ENCODE measurements at regions not wholly inside any gene's neighbourhood (a gene's known extent, or its start where the extent isn't known, plus 50 kb on each side); places are given as distances from the start of the nearest gene placed in this dataset.

DNA sequence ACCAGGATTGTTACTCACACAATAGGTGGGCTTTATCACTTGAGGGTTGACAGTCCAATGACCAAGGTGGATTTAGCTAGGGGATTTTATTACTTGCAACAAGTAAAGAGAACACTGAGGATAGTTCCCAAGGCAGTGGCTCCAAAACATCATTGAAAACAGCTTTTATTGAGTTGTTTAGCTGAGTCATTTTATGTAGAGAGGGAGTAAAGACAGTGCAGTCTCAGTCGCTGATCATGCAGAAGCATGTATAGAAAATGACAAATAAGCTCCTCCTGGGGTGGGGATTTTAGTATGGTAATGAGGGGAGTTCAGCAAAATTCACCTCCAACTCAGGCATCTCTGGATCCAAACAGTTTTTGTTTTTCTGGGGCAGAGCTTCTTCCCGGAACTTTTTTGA is 163.0 kb upstream of the CCDC179 start:
- DNase-seq (ENCODE audit: low read depth in 1 of 2, low spot score in 1 of 2) = no peak
- TF ChIP-seq, protein P1, sequence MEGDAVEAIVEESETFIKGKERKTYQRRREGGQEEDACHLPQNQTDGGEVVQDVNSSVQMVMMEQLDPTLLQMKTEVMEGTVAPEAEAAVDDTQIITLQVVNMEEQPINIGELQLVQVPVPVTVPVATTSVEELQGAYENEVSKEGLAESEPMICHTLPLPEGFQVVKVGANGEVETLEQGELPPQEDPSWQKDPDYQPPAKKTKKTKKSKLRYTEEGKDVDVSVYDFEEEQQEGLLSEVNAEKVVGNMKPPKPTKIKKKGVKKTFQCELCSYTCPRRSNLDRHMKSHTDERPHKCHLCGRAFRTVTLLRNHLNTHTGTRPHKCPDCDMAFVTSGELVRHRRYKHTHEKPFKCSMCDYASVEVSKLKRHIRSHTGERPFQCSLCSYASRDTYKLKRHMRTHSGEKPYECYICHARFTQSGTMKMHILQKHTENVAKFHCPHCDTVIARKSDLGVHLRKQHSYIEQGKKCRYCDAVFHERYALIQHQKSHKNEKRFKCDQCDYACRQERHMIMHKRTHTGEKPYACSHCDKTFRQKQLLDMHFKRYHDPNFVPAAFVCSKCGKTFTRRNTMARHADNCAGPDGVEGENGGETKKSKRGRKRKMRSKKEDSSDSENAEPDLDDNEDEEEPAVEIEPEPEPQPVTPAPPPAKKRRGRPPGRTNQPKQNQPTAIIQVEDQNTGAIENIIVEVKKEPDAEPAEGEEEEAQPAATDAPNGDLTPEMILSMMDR (IDR thresholded peaks at IDR 0.05; ENCODE audit: low read depth, low read length) = no peak
- Histone ChIP-seq H3K27ac (no peak overlapping the region), H3K36me3 (no peaks in the 10 kb centered on the region), H3K9me3 (ENCODE audit: low read depth) (no peaks in the 10 kb centered on the region), H3K4me3 (no peak overlapping the region), H3K4me1 (ENCODE audit: low read depth) (no peaks in the 10 kb centered on the region), H3K27me3 (no peaks in the 10 kb centered on the region)

DNA sequence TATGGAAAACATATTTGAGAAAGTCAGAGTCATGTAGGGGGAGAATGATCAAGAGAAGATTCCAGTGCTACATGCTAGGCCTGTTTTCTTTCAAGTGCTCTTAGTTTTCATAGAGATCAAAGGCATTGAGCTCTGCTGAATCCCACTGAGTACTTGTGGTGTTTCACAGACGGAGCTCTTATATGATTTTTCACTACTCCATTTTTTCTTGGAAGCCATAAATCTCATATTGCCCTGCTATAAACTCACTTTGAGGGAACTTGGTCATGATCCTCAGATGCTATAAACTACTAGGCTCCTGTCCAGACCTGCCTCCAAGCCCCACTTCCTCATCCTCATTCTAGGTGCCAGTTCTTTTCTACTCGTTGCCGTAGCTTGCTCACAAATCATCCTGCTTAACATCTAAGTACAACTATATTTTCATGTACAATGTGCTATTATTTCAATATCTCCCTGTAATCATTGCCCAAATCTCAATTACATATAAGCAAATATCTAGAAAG is 180.8 kb upstream of the CCDC179 start:
- Histone ChIP-seq H3K27ac (no peak overlapping the region), H3K36me3 (no peaks in the 10 kb centered on the region), H3K4me1 (ENCODE audit: low read depth) (no peaks in the 10 kb centered on the region), H3K4me3 (no peak overlapping the region), H3K27me3 (no peaks in the 10 kb centered on the region), H3K9me3 (ENCODE audit: low read depth) (no peaks in the 10 kb centered on the region)
- TF ChIP-seq, protein P1 (IDR thresholded peaks at IDR 0.05; ENCODE audit: low read depth, low read length) = no peak
- peak in 1 of 2 donors; percentile 15 for DNase-seq (ENCODE audit: low read depth in 1 of 2, low spot score in 1 of 2)

DNA sequence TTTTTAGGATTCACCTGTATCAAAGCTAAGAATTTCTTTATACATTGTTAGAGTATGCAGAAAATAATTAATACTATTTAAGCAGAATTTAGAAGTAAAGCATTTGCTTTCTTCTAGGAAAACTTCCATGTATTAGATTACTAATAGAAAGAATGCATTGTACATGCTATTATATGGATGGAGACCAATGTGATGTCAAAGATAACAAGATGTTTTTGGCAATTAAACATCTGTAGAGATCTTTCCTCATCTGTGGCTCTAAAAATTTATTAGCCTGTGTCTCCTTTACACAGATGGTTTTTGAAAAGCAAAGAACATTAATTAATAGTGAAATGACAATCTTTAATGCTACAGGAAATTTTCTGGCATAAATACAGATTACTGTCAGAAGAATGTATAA is 198.4 kb upstream of the CCDC179 start:
- Histone ChIP-seq H3K9me3 (ENCODE audit: low read depth) (no peaks in the 10 kb centered on the region), H3K4me1 (ENCODE audit: low read depth) (no peaks in the 10 kb centered on the region), H3K27me3 (no peaks in the 10 kb centered on the region), H3K27ac (no peak overlapping the region), H3K36me3 (no peaks in the 10 kb centered on the region), H3K4me3 (no peak overlapping the region)
- no peak for DNase-seq (ENCODE audit: low read depth in 1 of 2, low spot score in 1 of 2)
- TF ChIP-seq, protein P1 (IDR thresholded peaks at IDR 0.05; ENCODE audit: low read depth, low read length) = no peak

DNA sequence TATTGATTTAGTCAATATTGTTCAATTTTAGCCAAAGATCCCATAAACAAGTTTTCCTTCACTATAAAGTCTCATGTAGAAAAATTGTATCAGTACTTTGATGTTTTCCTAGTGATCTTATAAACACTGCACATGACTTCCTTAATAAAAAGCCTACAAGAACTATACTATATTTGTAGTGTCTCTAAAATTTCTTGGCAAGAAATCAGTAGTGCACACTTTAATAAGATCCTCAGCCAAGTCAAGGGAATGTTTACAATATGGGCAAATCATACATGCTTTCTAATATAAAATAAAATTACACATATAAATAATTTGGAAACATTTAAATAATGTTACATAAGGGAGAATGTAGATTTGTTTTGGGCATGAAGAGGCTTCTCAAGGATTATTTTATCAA is 203.0 kb upstream of the CCDC179 start:
- Histone ChIP-seq H3K4me1 (ENCODE audit: low read depth) (no peaks in the 10 kb centered on the region), H3K27me3 (no peaks in the 10 kb centered on the region), H3K4me3 (no peak overlapping the region), H3K36me3 (no peaks in the 10 kb centered on the region), H3K9me3 (ENCODE audit: low read depth) (no peaks in the 10 kb centered on the region), H3K27ac (no peak overlapping the region)
- no peak for DNase-seq (ENCODE audit: low read depth in 1 of 2, low spot score in 1 of 2)
- TF ChIP-seq, protein P1 (IDR thresholded peaks at IDR 0.05; ENCODE audit: low read depth, low read length) = no peak

DNA sequence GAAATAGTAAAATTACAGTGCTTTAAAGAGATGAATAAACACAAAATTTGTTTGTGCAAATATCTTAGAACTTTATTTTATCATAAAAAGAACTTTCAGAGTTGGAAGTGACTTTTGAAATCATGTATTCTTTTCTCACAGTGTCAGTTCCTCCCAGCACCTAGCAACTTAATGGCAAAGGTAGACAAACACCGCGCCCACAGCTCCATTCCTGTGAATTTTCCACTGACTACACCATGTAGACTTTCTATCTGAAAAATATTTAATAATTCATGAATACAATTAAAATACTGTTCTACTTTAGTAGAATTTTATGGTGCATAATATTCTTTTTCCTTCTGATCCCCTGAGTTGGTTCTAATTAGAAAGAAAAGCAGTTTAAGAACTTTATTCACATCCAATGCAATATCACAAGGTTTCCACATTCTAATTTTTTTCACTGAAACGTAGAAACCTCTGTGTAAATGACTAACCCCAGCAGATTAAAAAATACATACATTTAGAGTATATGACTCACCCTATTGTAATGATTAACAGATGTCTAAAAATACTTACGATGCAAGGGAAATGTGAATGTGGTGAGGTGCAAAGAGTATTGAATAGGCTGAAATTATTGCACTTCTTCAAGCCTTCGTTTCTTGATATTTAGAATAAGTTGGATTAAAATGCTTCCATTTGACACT is 218.2 kb upstream of the CCDC179 start:
- no peak overlapping the region for H3K4me3 ChIP-seq
- H3K9me3 ChIP-seq (ENCODE audit: low read depth) = no peaks in the 10 kb centered on the region
- peak in 1 of 2 donors; percentile 8 for DNase-seq (ENCODE audit: low read depth in 1 of 2, low spot score in 1 of 2)
- no peaks in the 10 kb centered on the region for H3K4me1 ChIP-seq (ENCODE audit: low read depth)
- TF ChIP-seq, protein P1 (IDR thresholded peaks at IDR 0.05; ENCODE audit: low read depth, low read length) = no peak
- H3K27me3 ChIP-seq = no peaks in the 10 kb centered on the region
- no peak overlapping the region for H3K27ac ChIP-seq
- no peaks in the 10 kb centered on the region for H3K36me3 ChIP-seq

All from cardiac muscle cell (in vitro differentiated cells and primary cell).